ENCODE measurements at regions not wholly inside any gene's neighbourhood (a gene's known extent, or its start where the extent isn't known, plus 50 kb on each side); places are given as distances from the start of the nearest gene placed in this dataset.
"Not testable (repeated sequence)": the region's sequence is repeated elsewhere in the genome, so short reads cannot be mapped to it uniquely, and the experiment has no call there.

- DNase-seq, result no peak
These were observed 128.2 kb downstream of the SLC7A11 start for GRCh38 chr4:138113819-138114400.

- not testable (repeated sequence) for DNase-seq
These were observed 129.3 kb downstream of the SLC7A11 start for GRCh38 chr4:138112890-138113289.

GRCh38 chr4:138112389-138112788 lies 129.8 kb downstream of the SLC7A11 start:
- DNase-seq, result no peak

GRCh38 chr4:138111462-138112000 lies 130.6 kb downstream of the SLC7A11 start:
- no peak for DNase-seq

GRCh38 chr4:138110815-138111214 lies 131.3 kb downstream of the SLC7A11 start:
- DNase-seq, result no peak

GRCh38 chr4:138107023-138107422 lies 135.1 kb downstream of the SLC7A11 start:
- no peak for DNase-seq

GRCh38 chr4:138105331-138105730 lies 136.8 kb downstream of the SLC7A11 start:
- no peak for DNase-seq

- no peak for DNase-seq
These were observed 137.9 kb downstream of the SLC7A11 start for GRCh38 chr4:138104284-138104680.

- no peak for DNase-seq
These were observed 138.4 kb downstream of the SLC7A11 start for GRCh38 chr4:138103597-138104283.

GRCh38 chr4:138099385-138099784 lies 142.8 kb downstream of the SLC7A11 start:
- no peak for DNase-seq

GRCh38 chr4:138097912-138098600 lies 144.1 kb downstream of the SLC7A11 start:
- no peak for DNase-seq

- DNase-seq, result no peak
These were observed 145.6 kb downstream of the SLC7A11 start for GRCh38 chr4:138096384-138097062.

- DNase-seq, result no peak
These were observed 146.8 kb downstream of the SLC7A11 start for GRCh38 chr4:138095378-138095777.

- no peak for DNase-seq
These were observed 150.1 kb downstream of the SLC7A11 start for GRCh38 chr4:138092060-138092459.

- no peak for DNase-seq
These were observed 151.1 kb downstream of the SLC7A11 start for GRCh38 chr4:138090918-138091676.

- DNase-seq, result peak in 2 of 5 donors; percentile 10 to 22
These were observed 151.8 kb downstream of the SLC7A11 start for GRCh38 chr4:138090150-138090917.

GRCh38 chr4:138088449-138089208 lies 153.5 kb downstream of the SLC7A11 start:
- DNase-seq, result no peak

GRCh38 chr4:138087066-138087719 lies 155.0 kb downstream of the SLC7A11 start:
- no peak for DNase-seq

- no peak for DNase-seq
These were observed 155.5 kb downstream of the SLC7A11 start for GRCh38 chr4:138086611-138087041.

GRCh38 chr4:138085736-138086305 lies 156.3 kb downstream of the SLC7A11 start:
- no peak for DNase-seq

Measured in T-helper 1 cell (primary cell).